Suprapubic skin (tissue), 3 donors: ENCODE measurements at regions not wholly inside any gene's neighbourhood (a gene's known extent, or its start where the extent isn't known, plus 50 kb on each side); places are given as distances from the start of the nearest gene placed in this dataset.

Source experiments
- POLR2A ChIP-seq, 2 donors: fragments of 450-650 bp; IDR thresholded peaks; one replicate each; pipeline ENCODE4 v1.6.1; 2017; ENCODE audit warnings: antibody characterized with exemption in 2 of 2, mild to moderate bottlenecking in 2 of 2, moderate library complexity in 2 of 2
- TF ChIP-seq, protein P1 (sequence below), 2 donors: fragments of 200-600 bp in 1 of 2; fragments of 450-650 bp in 1 of 2; sonication (generic) in 1 of 2; IDR thresholded peaks; one replicate each; pipeline ENCODE4 v1.5.1; 2016 to 2019; ENCODE audit warnings: antibody characterized with exemption in 2 of 2, mild to moderate bottlenecking in 1 of 2, moderate library complexity in 1 of 2

DNA sequence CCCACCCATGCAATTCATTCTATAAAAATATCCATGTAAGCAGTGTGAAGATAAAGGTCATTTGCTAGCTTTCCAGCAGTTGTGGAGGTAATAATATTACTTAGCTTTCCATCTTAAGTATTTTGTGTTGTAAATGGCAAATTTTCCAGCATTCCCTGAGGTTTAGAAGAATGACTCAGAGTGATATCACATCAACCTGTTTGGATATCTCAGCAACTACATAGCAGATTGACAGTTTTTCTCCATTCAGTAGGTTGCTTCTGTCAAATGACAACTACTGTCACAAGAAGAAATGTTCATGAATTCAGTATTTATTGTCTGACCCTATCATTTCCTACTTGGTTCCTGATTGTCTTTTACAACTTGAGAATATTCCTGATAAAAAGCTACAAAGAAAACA is 434.9 kb upstream of the GALNTL6 start:
- TF ChIP-seq, protein P1, sequence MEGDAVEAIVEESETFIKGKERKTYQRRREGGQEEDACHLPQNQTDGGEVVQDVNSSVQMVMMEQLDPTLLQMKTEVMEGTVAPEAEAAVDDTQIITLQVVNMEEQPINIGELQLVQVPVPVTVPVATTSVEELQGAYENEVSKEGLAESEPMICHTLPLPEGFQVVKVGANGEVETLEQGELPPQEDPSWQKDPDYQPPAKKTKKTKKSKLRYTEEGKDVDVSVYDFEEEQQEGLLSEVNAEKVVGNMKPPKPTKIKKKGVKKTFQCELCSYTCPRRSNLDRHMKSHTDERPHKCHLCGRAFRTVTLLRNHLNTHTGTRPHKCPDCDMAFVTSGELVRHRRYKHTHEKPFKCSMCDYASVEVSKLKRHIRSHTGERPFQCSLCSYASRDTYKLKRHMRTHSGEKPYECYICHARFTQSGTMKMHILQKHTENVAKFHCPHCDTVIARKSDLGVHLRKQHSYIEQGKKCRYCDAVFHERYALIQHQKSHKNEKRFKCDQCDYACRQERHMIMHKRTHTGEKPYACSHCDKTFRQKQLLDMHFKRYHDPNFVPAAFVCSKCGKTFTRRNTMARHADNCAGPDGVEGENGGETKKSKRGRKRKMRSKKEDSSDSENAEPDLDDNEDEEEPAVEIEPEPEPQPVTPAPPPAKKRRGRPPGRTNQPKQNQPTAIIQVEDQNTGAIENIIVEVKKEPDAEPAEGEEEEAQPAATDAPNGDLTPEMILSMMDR (IDR thresholded peaks at IDR 0.05): no peak
- TF ChIP-seq POLR2A (IDR thresholded peaks at IDR 0.05): no peak
